ENCODE measurements at regions not wholly inside any gene's neighbourhood (a gene's known extent, or its start where the extent isn't known, plus 50 kb on each side); places are given as distances from the start of the nearest gene placed in this dataset.

GRCh38 chr9:80493258-80493657 is 921.5 kb downstream of the TLE4 start:
- TF ChIP-seq CTCF (IDR thresholded peaks at IDR 0.05) (no peak), POLR2AphosphoS5 (IDR thresholded peaks at IDR 0.05) (no peak), POLR2A (IDR thresholded peaks at IDR 0.05) (no peak)

Measured in sigmoid colon (tissue), 4 donors.